GM18858 (cell line): ENCODE measurements at regions not wholly inside any gene's neighbourhood (a gene's known extent, or its start where the extent isn't known, plus 50 kb on each side); places are given as distances from the start of the nearest gene placed in this dataset.
"Not testable (repeated sequence)": the region's sequence is repeated elsewhere in the genome, so short reads cannot be mapped to it uniquely, and the experiment has no call there.

Source experiments
- ATAC-seq: cut with Tn5 transposase; IDR thresholded peaks from one replicate; pipeline ENCODE4 v1.9.1; 2021; ENCODE audit not compliant: unreplicated experiment

DNA sequence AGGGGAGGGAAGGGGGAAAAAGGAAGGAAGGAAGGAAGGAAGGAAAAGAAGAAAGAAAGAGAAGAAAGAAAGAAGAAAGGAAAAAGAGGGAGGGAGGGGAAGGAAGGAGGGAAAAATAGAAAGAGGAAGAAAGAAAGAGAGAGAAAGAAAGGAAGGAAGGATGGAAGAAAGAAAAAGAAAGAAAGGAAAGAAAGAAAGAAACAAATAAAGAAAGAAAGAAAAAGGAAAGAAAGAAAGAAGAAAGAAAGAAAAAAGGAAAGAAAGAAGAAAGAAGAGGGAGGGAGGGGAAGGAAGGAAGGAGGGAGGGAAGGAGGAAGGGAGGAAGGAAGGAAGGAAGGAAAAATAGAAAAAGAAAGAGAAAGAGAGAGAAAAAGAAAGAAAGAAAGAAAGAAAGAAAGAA is 315.8 kb upstream of the PIK3C3 start:
- ATAC-seq, result no peak

DNA sequence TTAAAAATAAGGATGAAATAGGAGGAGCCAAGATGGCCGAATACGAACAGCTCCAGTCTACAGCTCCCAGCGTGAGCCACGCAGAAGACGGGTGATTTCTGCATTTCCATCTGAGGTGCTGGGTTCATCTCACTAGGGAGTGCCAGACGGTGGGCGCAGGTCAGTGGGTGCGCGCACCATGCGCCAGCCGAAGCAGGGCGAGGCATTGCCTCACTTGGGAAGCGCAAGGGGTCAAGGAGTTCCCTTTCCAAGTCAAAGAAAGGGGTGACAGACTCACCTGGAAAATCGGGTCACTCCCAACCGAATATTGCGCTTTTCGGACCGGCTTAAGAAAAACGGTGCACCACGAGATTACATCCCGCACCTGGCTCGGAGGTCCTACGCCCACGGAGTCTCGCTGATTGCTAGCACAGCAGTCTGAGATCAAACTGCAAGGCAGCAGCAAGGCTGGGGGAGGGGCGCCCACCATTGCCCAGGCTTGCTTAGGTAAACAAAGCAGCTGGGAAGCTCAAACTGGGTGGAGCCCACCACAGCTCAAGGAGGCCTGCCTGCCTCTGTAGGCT is 323.2 kb upstream of the PIK3C3 start:
- not testable (repeated sequence) for ATAC-seq

DNA sequence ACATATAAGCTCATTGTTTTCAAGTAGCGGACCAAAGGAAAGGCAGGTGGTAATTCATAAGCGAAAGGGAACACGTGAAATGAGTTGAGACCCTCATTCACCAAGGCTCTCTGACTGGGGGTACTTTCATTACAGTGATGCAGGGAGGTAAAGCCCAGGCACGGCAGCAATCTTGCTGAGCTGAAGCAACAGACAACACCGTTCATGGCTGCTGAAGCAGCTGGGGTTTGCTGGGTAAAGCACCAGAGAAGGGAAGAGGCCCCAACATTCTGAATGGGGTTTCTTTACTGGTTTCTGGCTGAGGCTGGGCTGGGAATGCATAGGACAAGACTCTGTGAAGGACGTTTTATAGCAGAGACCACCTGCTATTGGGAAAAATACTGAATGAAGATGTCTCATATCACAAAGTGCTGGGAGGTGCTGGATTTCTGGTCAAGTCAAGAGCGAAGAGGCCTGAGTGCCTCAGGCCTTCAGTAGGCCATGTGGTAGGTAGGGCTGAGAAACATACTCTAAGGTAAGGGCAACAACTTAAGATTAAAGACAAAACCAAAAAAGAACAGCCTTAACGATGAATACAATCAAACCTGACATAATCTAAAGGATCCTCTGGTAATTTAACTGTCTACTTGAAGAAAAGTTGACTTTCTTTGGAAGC is 324.7 kb upstream of the PIK3C3 start:
- ATAC-seq, result no peak

DNA sequence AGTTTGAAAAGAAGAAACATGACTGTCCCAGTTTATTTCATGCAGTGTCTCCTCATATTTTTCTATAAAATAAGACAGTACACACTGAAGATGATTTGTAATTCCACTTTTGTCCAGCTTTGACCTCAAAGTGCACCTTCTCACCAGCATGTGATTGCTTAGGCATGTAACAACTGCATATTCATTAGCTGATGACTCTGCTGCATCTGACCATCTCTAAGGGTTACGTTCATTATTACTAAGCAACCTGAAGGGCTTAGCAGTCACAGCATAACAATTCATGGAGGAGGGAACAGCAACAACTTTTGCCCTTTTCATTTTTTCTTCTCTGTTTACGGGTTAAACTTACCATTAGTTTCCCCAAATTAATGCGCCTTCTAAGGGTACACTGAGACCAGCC is 330.6 kb upstream of the PIK3C3 start:
- no peak for ATAC-seq

DNA sequence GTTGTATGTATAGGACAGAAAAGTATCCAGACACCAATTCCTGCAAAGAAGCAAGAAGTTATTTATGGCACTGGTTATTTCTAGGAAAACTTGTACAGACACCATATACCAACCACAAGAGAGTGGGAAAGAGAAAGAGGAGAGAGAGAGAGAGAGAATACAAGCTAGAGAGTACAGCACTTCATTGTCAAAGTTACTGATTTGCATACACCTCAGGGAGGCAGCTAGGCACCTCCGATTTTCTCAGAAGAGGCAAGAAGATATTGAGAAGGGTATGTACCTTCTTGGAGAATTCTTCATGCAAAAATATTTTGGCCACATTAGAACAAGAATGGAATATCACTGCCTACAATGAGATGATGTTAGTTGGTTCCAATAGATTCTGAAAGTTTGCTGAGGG is 333.9 kb upstream of the PIK3C3 start:
- no peak for ATAC-seq

DNA sequence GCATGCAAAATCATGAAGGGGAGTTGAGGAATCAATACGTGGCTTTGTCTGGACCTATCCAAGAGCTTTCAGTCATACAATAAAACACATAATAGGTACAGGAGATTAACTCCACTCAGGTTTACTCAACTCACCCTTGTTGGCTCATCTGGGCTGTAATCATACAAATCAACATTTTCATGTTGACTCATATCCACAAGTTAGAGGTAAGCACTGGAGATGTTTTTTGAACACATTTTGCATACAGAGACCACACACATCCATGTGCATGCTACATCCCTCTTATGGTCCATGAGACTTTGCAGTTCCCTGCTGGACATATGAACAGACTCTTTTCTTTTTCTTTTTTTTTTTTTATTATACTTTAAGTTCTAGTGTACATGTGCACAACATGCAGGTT is 336.9 kb upstream of the PIK3C3 start:
- no peak for ATAC-seq

DNA sequence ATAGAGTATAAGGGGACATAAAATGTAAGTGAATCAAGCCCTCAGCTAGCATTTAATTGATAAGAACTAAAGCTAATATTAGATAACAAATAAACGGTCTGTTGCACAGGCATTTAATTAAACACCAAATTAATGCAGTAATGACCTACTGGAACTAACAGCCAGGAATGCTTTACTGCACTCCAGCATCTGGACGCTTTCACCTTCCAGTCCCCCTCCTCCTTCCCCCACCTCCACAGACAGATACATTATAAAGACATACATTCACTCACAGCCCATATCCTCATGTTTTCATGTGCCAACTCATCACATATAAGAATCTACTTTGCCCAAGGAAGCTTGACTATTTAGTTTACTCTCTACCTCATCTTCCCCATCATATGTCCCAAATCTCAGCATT is 337.4 kb upstream of the PIK3C3 start:
- no peak for ATAC-seq

DNA sequence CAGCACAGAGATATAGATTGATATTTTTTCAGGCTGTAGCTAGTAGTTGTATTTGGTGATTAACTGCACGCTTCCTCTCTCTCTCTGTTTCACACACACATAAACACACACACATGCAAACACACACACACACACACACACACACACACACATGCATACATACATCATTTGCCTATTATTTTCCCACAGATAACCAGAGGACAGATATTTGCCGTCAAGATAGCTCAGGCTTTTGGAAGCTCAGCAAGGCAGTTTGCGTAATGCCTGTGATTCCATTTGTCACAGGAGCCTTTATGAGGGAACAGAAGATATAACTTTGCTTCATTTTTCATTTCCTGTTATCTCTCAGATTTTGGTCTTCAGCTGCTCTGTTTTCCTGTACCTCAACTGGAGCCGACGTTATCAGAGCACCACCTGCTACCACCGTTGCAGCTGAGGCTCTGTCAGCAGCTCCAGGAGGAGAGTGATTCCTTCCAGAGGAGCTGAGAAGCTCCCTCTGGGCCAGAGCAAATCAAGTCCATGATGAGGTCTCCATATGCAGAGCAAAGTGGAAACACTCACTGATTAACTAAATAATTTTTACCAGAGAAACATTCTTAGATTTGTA is 341.9 kb upstream of the PIK3C3 start:
- no peak for ATAC-seq

DNA sequence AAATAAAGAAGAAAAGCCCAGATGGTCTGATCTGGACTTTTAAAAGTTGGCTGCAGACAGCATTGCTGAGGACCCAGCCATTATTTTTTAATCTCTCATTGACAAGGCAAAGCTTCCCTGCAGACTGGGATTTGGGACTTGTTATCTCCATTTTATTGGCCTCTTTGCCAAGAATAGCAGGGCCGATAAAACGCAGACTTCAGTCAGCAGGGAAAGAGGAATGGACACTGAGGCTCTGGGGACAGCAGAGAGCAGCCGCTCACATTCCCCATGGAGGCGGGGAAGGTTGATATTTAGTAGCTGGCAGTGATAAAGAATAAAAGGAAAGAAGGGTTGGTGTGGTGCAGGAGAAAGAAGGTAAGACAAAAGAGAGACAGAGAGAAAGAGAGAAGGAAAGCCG is 350.1 kb upstream of the PIK3C3 start:
- no peak for ATAC-seq

DNA sequence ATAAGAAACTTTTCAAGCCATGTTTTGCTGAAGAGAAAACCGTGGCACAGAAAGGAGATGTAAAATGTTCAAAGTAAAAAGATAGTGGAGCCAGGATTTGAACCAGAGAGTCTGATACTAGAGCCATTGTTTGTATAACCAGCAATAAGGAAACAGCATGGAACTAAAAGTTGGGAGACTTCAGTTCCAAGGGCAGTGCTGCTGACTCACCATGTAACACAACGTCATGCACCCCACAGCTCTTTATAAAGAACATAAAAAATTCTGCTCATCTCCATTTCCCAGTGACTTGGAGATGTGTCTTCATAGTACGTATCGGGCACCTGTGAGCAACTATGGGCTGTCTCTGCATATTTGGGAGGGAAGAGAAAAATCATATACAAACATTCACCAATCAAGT is 353.0 kb upstream of the PIK3C3 start:
- no peak for ATAC-seq

DNA sequence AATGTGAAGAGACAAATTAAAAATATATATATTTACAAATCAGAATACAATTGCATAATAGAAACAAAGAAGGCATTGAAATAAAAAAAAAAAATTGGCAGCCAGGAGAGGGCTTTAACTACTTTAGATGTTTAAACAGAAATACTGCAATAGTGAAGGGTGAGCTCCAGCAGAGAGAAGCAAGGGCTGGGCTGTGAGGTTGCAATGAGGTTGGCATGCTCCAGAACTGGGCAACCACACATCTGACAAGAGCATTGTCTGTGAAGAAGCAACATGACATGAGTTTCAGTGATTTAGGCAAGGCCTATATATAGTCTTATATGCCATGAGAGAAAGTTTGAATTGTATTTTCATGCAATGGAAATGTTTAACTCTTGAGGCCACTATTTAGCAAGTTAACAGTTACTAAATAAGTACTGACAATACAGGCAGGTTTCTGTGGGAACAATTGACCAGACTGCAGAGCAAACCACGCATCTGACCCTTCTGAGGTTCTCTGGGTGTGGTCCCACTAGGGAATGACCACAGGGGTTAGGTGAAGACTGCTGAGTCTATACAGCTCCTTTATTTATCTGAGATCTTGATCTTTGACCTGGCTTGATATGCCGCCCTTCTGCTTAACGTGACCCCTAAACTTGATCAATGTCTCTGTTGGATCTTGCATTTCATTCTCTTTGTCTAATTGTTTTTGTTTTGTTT is 354.2 kb upstream of the PIK3C3 start:
- no peak for ATAC-seq

DNA sequence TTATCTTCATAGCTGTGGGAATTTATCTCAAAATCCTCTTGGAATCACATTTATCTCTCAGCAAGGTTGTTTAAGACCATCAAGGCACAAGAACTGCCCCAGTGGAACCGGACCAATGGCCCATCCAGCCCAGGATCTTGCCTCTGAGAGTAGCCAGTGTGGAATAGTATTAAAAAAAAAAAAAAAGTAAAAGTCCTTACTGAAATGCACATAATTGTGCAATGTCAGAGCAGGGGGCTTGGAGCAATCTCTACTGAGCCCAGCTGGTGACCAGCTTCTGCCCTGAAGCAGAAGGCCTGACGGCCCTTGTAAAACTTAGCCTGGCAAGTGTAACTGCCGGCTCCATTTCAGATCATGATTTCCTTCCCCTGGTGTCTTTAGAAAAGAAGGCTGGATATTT is 355.6 kb upstream of the PIK3C3 start:
- ATAC-seq, result no peak

DNA sequence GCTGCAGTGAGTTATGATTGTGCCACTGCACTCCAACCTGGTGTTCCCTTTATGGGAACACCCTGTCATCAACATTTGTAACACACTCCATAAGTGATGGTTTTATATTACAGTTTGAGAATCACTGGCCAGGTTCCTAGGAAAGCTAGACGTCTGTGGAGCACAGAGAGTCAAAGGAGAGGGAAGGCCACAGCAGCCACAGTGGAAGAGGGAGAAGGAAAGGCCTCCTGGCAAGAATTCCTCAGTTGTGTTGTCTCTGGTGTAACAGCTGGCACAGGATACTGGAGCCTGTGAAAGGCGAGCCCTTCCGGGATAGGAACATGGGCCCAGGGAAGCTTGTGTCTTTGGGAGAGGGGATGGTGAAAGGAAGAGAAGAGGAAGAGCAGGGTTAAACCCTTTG is 360.5 kb upstream of the PIK3C3 start:
- ATAC-seq, result no peak

DNA sequence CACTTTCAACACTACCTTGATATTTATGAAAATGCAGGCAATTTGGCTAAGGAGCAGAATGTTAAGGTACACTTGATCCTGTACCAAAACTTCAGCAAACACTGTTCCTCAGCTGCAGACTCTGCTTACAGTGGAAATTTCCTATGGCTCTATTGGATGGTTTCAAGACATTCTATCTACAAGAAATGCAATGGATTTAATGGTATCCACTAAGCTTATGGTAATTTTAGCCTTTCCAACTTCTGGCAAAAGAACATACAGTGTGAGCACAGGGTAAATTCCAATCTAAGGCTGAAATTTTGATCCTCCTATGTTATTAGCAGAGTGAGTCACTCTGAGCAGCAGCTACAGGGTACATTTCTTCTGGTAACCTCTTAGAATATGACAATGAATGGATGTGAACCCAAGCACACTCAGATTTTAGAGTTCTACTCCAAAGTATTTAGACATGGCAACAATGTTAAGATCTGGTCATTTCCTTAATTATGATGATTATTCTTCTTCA is 361.8 kb upstream of the PIK3C3 start:
- ATAC-seq, result no peak

DNA sequence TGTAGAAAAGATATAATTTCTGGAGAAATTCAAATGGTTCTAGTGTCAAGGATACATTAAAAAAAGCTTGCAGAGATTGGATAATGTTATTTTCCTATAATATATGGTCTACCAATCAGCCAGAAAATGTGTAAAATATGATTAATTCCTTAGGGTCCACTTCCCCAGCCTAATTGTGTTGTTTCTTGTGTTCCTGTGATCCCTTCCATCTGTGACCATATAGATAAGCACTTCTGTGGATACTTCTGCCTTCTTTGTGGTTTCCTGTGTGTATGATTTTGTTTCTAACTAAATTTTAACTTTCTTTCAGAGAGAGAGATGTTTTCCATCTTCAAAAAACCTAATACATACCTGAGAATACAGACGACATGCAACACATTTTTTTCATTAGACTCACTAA is 367.1 kb upstream of the PIK3C3 start:
- ATAC-seq, result no peak

DNA sequence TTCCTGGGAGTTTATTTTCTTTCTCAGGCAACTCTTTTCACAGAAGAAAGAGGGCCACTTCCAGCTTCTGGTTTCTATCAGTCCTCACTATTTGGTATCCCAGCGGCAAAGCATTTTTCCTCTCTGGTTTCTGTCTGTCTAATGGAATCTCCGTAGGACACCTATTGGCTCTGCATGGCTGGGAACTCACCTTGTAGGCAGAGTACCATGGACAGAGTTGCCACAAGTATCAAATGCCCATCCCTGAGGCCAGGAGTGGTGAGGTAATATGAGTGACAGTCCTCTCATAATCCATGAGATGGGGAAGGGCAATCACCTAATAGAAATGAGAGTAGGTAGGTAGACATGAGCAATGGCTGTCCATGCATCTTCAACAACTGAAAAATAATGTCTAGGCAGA is 369.5 kb upstream of the PIK3C3 start:
- no peak for ATAC-seq

DNA sequence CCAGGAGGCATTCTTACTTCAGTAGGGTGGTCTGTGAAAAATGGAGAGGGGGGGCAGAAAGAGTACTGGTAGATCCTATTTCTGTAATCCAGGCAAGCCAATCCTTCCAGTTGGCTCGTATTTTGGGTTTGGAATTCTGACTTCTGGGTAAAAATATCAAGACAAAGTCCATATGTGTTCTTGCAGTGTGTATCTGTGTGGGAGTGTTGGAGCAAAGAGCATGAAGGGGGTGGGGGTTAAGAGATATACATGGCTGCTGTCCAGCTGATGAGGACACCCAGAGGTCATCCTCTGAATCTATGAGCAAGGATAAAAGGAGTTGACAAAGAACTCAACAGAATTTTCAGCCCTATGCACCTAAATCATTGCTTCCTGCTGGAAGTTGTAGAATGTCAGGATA is 375.8 kb upstream of the PIK3C3 start:
- no peak for ATAC-seq

DNA sequence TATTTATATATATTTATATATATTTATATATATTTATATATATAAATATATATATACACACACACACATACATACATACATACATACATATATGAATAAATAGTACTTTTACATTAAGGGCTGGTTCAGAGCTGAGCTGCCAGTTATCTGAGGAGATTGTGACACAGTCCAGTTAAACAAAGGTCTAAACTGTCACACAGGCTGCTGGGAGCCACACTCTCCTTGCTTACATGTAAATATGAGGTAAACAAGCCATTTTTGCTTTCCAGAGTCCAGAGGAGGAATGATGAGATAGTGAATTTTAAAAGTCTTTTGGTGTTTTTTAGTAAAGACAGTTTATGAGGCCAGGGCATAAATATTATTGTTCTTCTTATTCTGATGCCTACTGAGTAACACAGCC is 377.5 kb upstream of the PIK3C3 start:
- ATAC-seq, result no peak

DNA sequence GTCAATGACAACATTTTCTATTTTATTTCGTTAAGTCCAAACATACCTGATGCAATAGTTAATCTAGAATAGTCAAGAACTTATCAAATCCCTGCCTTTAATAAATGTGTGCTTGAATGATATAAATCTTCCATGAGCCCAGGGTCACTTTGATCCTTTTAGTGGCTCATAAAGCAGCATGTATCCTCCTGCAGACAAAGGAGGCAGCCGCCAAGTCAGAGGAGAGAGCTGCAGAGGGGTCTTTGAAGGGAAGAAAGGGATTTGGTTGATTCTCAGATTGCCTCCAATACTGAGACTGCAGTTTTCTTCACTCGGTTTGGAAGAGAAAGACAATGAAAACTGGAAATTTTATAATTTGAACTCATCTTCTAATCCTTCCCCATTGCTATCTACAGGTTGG is 378.4 kb upstream of the PIK3C3 start:
- no peak for ATAC-seq

DNA sequence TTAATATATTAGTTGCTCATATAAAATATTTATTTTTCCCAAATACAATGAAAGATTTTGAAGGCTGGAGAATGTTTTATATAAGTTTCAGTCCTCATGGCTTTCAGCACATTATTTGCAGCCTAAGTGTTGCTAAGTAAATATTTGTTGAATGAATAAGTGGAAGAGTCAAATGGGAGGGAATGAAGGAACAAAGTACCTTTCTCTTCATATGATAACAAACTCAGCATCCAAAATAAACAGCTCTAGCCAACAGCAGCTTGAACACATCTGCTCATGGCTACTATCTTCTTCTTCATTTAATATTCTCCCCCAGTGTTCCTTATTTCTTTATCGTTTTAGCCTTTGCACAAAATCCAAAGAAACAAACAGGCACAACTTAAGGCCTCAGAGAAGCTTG is 385.2 kb upstream of the PIK3C3 start:
- no peak for ATAC-seq

DNA sequence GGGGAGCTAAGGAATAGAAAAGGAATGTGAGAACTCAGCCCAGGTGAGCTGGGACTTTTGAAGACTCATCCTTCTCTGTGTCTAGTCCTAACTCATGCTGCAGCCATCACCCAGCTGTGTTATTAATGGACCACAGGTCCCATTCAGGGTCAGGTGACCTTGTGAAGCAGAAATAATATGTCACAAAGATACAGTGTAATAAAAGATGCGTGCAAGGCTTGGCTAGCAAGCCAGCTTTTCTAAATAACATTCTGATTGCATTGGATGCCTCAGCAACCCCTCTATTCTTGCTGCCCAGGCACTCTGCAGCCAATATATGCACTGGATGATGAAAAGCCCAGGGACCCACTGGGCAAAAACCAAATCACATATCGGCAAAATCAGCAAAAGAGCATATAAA is 393.1 kb upstream of the PIK3C3 start:
- ATAC-seq, result no peak

DNA sequence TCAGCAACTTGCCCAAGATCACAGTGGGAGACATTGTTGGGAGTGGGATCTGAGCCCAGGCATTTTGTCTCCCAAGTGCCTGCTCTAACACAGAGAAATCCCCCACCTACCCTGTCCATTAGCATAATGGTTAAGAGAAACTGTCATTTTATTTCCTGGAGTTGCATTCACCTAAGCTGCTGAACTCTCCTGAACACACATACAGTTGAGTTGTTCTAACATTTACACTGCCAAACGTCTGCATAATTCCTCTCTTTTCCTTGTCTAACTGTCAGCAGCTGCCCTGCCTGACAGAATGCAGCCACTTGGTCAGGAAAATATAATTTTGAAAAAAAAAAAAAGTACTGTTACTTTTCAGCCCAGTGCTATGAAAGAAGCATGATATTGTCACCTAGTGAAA is 396.3 kb upstream of the PIK3C3 start:
- ATAC-seq, result no peak
